ENCODE measurements at regions not wholly inside any gene's neighbourhood (a gene's known extent, or its start where the extent isn't known, plus 50 kb on each side); places are given as distances from the start of the nearest gene placed in this dataset.
"Not testable (repeated sequence)": the region's sequence is repeated elsewhere in the genome, so short reads cannot be mapped to it uniquely, and the experiment has no call there.

- TF ChIP-seq CTCF, POLR2AphosphoS5, POLR2A (IDR thresholded peaks at IDR 0.05): not testable (repeated sequence)
These were observed 2159.8 kb downstream of the TP53TG3F start for GRCh38 chr16:35619176-35619575.

All from sigmoid colon (tissue), 4 donors.